ENCODE measurements at regions not wholly inside any gene's neighbourhood (a gene's known extent, or its start where the extent isn't known, plus 50 kb on each side); places are given as distances from the start of the nearest gene placed in this dataset.

DNA sequence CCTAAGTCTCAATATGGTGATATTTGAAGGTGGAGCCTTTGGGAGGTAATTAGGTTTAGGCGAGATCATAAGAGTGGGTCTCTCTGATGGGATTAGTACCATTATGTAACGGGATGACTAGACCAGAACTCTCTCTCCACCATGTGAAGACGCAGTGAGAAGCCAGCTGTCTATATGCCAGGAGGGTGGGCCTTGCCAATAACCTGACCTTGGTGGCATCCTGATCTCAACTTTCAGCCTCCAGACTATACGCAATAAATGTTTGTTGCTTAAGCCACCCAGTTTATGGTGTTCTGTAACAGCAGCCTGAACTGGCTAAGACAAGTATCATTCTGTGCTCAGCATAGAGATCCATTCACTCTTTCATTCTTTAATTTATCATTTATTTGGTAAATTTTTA lies 167.2 kb upstream of the CDH11 start:
- TF ChIP-seq CTCF (IDR thresholded peaks at IDR 0.05; ENCODE audit: low read depth, low read length, poor library complexity, severe bottlenecking): no peak
- no peak for TF ChIP-seq EZH2phosphoT487 (IDR thresholded peaks at IDR 0.05; ENCODE audit: borderline replicate concordance, low read length)

Data from DOHH2 (cell line).